ENCODE measurements at regions not wholly inside any gene's neighbourhood (a gene's known extent, or its start where the extent isn't known, plus 50 kb on each side); places are given as distances from the start of the nearest gene placed in this dataset.

DNA sequence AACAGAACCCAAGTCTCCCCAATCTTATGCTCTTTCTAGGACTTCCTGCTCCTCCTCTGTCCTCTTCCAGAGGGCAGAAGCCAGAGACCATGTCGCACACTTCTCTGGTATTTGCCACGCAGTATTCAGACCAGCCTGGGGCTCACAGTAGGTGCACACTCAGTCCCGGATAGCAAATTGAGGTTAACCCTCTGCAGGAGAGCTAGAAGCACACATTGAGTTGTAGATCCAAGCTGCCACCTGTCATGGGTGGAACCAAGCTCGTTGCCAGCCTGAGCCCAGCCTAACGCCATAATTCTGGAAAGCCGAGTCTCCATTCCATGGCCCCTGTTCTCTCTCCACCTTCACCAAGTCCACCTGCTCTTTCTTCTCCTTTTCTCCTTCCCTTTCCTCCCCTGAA lies 562.1 kb downstream of the BUD13 start (continued):
- TF ChIP-seq, protein P1, sequence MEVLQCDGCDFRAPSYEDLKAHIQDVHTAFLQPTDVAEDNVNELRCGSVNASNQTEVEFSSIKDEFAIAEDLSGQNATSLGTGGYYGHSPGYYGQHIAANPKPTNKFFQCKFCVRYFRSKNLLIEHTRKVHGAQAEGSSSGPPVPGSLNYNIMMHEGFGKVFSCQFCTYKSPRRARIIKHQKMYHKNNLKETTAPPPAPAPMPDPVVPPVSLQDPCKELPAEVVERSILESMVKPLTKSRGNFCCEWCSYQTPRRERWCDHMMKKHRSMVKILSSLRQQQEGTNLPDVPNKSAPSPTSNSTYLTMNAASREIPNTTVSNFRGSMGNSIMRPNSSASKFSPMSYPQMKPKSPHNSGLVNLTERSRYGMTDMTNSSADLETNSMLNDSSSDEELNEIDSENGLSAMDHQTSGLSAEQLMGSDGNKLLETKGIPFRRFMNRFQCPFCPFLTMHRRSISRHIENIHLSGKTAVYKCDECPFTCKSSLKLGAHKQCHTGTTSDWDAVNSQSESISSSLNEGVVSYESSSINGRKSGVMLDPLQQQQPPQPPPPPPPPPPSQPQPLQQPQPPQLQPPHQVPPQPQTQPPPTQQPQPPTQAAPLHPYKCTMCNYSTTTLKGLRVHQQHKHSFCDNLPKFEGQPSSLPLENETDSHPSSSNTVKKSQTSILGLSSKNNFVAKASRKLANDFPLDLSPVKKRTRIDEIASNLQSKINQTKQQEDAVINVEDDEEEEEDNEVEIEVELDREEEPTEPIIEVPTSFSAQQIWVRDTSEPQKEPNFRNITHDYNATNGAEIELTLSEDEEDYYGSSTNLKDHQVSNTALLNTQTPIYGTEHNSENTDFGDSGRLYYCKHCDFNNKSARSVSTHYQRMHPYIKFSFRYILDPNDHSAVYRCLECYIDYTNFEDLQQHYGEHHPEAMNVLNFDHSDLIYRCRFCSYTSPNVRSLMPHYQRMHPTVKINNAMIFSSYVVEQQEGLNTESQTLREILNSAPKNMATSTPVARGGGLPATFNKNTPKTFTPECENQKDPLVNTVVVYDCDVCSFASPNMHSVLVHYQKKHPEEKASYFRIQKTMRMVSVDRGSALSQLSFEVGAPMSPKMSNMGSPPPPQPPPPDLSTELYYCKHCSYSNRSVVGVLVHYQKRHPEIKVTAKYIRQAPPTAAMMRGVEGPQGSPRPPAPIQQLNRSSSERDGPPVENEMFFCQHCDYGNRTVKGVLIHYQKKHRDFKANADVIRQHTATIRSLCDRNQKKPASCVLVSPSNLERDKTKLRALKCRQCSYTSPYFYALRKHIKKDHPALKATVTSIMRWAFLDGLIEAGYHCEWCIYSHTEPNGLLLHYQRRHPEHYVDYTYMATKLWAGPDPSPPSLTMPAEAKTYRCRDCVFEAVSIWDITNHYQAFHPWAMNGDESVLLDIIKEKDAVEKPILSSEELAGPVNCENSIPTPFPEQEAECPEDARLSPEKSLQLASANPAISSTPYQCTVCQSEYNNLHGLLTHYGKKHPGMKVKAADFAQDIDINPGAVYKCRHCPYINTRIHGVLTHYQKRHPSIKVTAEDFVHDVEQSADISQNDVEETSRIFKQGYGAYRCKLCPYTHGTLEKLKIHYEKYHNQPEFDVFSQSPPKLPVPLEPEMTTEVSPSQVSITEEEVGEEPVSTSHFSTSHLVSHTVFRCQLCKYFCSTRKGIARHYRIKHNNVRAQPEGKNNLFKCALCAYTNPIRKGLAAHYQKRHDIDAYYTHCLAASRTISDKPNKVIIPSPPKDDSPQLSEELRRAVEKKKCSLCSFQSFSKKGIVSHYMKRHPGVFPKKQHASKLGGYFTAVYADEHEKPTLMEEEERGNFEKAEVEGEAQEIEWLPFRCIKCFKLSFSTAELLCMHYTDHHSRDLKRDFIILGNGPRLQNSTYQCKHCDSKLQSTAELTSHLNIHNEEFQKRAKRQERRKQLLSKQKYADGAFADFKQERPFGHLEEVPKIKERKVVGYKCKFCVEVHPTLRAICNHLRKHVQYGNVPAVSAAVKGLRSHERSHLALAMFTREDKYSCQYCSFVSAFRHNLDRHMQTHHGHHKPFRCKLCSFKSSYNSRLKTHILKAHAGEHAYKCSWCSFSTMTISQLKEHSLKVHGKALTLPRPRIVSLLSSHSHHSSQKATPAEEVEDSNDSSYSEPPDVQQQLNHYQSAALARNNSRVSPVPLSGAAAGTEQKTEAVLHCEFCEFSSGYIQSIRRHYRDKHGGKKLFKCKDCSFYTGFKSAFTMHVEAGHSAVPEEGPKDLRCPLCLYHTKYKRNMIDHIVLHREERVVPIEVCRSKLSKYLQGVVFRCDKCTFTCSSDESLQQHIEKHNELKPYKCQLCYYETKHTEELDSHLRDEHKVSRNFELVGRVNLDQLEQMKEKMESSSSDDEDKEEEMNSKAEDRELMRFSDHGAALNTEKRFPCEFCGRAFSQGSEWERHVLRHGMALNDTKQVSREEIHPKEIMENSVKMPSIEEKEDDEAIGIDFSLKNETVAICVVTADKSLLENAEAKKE (CRISPR knock-in tag; IDR thresholded peaks at IDR 0.05), result no peak
- TF ChIP-seq, protein P2, sequence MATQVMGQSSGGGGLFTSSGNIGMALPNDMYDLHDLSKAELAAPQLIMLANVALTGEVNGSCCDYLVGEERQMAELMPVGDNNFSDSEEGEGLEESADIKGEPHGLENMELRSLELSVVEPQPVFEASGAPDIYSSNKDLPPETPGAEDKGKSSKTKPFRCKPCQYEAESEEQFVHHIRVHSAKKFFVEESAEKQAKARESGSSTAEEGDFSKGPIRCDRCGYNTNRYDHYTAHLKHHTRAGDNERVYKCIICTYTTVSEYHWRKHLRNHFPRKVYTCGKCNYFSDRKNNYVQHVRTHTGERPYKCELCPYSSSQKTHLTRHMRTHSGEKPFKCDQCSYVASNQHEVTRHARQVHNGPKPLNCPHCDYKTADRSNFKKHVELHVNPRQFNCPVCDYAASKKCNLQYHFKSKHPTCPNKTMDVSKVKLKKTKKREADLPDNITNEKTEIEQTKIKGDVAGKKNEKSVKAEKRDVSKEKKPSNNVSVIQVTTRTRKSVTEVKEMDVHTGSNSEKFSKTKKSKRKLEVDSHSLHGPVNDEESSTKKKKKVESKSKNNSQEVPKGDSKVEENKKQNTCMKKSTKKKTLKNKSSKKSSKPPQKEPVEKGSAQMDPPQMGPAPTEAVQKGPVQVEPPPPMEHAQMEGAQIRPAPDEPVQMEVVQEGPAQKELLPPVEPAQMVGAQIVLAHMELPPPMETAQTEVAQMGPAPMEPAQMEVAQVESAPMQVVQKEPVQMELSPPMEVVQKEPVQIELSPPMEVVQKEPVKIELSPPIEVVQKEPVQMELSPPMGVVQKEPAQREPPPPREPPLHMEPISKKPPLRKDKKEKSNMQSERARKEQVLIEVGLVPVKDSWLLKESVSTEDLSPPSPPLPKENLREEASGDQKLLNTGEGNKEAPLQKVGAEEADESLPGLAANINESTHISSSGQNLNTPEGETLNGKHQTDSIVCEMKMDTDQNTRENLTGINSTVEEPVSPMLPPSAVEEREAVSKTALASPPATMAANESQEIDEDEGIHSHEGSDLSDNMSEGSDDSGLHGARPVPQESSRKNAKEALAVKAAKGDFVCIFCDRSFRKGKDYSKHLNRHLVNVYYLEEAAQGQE (IDR thresholded peaks at IDR 0.05; ENCODE audit: unreplicated experiment), result no peak
- TF ChIP-seq, protein P3, sequence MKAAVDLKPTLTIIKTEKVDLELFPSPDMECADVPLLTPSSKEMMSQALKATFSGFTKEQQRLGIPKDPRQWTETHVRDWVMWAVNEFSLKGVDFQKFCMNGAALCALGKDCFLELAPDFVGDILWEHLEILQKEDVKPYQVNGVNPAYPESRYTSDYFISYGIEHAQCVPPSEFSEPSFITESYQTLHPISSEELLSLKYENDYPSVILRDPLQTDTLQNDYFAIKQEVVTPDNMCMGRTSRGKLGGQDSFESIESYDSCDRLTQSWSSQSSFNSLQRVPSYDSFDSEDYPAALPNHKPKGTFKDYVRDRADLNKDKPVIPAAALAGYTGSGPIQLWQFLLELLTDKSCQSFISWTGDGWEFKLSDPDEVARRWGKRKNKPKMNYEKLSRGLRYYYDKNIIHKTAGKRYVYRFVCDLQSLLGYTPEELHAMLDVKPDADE (IDR thresholded peaks at IDR 0.05), result no peak
- no peak for TF ChIP-seq ZNF331 (CRISPR knock-in tag; IDR thresholded peaks at IDR 0.05; ENCODE audit: low read depth)
- TF ChIP-seq EZH2 (IDR thresholded peaks at IDR 0.05; ENCODE audit: low read depth, unreplicated experiment), result no peak
